HCT116 (cell line): ENCODE measurements at regions not wholly inside any gene's neighbourhood (a gene's known extent, or its start where the extent isn't known, plus 50 kb on each side); places are given as distances from the start of the nearest gene placed in this dataset.

Source experiments
- ATF3 ChIP-seq: IDR thresholded peaks from 2 replicates; pipeline ENCODE4 v1.6.1; 2012
- POLR2A ChIP-seq: IDR thresholded peaks from 2 replicates; pipeline ENCODE4 v1.7.0; 2011; ENCODE audit warnings: borderline replicate concordance; ENCODE audit not compliant: insufficient read depth, insufficient read length; ENCODE audit errors: extremely low read depth
- SIN3A ChIP-seq: IDR thresholded peaks from 2 replicates; pipeline ENCODE4 v1.6.1; 2012; ENCODE audit warnings: low read depth
- YY1 ChIP-seq: IDR thresholded peaks from 2 replicates; pipeline ENCODE4 v1.6.1; 2011; ENCODE audit warnings: low read length, low read depth, moderate library complexity, mild to moderate bottlenecking; ENCODE audit not compliant: insufficient replicate concordance; ENCODE audit errors: extremely low read depth
- TF ChIP-seq, protein P1 (sequence below), 3 experiments: fragments of 200-600 bp in 1 of 3; sonication (generic) in 1 of 3; IDR thresholded peaks in 2 of 3; conservative IDR thresholded peaks in 1 of 3; 2 replicates each; pipeline ENCODE4 v1.5.1; 2012 to 2017; ENCODE audit warnings: low read depth in 2 of 3, low read length in 2 of 3, antibody characterized with exemption in 1 of 3, borderline replicate concordance in 1 of 3, control low read depth in 1 of 3, mild to moderate bottlenecking in 1 of 3, mixed read lengths in 1 of 3, mixed run types in 1 of 3, moderate library complexity in 1 of 3; ENCODE audit not compliant: insufficient read depth in 1 of 3

DNA sequence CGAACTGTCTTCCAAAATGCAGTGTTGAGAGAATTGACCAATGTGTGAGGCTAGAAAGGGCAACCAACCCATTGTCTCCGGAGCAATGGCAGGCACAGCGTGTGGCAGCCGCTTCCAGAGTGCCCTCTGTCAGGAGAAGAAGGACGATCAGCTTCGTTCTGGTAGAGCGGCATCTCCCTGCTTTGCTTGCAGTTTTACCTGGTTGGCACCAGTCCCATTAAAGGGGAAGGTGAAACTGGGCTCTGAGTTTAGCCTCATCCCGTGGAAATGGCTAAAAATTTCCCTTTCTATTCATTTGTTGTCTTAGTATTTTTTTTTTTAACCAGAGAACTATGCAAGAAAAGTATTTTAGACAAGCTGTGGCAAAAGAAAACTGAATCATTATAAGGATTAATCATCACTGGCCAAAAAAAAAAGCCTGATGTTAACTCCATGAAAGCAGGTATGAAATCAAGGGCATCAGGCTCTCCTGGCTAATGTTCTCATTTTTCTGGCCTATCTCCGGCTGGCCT lies 81.5 kb upstream of the SLC7A1 start:
- TF ChIP-seq, protein P1, sequence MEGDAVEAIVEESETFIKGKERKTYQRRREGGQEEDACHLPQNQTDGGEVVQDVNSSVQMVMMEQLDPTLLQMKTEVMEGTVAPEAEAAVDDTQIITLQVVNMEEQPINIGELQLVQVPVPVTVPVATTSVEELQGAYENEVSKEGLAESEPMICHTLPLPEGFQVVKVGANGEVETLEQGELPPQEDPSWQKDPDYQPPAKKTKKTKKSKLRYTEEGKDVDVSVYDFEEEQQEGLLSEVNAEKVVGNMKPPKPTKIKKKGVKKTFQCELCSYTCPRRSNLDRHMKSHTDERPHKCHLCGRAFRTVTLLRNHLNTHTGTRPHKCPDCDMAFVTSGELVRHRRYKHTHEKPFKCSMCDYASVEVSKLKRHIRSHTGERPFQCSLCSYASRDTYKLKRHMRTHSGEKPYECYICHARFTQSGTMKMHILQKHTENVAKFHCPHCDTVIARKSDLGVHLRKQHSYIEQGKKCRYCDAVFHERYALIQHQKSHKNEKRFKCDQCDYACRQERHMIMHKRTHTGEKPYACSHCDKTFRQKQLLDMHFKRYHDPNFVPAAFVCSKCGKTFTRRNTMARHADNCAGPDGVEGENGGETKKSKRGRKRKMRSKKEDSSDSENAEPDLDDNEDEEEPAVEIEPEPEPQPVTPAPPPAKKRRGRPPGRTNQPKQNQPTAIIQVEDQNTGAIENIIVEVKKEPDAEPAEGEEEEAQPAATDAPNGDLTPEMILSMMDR (IDR thresholded peaks at IDR 0.05 in 2 of 3, conservative IDR thresholded peaks at IDR 0.05 in 1 of 3; ENCODE audit: borderline replicate concordance in 1 of 3, insufficient read depth in 1 of 3, low read depth in 2 of 3, low read length in 2 of 3): no peak
- TF ChIP-seq ATF3 (no peak), YY1 (no peak), SIN3A (no peak), POLR2A (no peak)
